Endothelial cell of umbilical vein (primary cell): ENCODE measurements at regions not wholly inside any gene's neighbourhood (a gene's known extent, or its start where the extent isn't known, plus 50 kb on each side); places are given as distances from the start of the nearest gene placed in this dataset.

Experiments
- EZH2 ChIP-seq: IDR thresholded peaks from 2 replicates; pipeline ENCODE4 v1.6.1; 2012; ENCODE audit warnings: borderline replicate concordance, low read depth, mild to moderate bottlenecking, moderate library complexity, low read length, inconsistent platforms; ENCODE audit not compliant: severe bottlenecking
- FOS ChIP-seq: IDR thresholded peaks from 2 replicates; pipeline ENCODE4 v1.6.1; 2011; ENCODE audit warnings: mild to moderate bottlenecking, low read length, moderate library complexity, borderline replicate concordance; ENCODE audit not compliant: insufficient read depth
- GATA2 ChIP-seq: IDR thresholded peaks from 2 replicates; pipeline ENCODE4 v1.7.0; 2011; ENCODE audit warnings: low read depth, mild to moderate bottlenecking, moderate library complexity, mixed read lengths, low read length; ENCODE audit not compliant: insufficient read length, insufficient read depth
- JUN ChIP-seq: IDR thresholded peaks from 2 replicates; pipeline ENCODE4 v1.6.1; 2011; ENCODE audit warnings: borderline replicate concordance, low read depth; ENCODE audit not compliant: insufficient read length, insufficient read depth
- POLR2A ChIP-seq: IDR thresholded peaks from 2 replicates; pipeline ENCODE4 v1.6.1; 2012; ENCODE audit warnings: low read depth, mild to moderate bottlenecking, control low read depth, low read length
- POLR2AphosphoS5 ChIP-seq: IDR thresholded peaks from 2 replicates; pipeline ENCODE4 v1.6.1; 2012; ENCODE audit warnings: low read depth, mild to moderate bottlenecking, control low read depth, low read length, moderate library complexity; ENCODE audit not compliant: insufficient read depth
- TF ChIP-seq, protein P1 (sequence below), 2 donors: IDR thresholded peaks; 1 replicate in 1 of 2; 2 replicates in 1 of 2; pipeline ENCODE4 v1.5.1; 2011; ENCODE audit warnings: low read length in 2 of 2, mild to moderate bottlenecking in 2 of 2, moderate library complexity in 2 of 2, control low read depth in 1 of 2, inconsistent platforms in 1 of 2, low read depth in 1 of 2; ENCODE audit not compliant: insufficient read depth in 1 of 2; ENCODE audit errors: extremely low read depth in 1 of 2
- TF ChIP-seq, protein P2 (sequence below): IDR thresholded peaks from 2 replicates; pipeline ENCODE4 v1.6.1; 2011; ENCODE audit not compliant: insufficient read depth, insufficient read length

DNA sequence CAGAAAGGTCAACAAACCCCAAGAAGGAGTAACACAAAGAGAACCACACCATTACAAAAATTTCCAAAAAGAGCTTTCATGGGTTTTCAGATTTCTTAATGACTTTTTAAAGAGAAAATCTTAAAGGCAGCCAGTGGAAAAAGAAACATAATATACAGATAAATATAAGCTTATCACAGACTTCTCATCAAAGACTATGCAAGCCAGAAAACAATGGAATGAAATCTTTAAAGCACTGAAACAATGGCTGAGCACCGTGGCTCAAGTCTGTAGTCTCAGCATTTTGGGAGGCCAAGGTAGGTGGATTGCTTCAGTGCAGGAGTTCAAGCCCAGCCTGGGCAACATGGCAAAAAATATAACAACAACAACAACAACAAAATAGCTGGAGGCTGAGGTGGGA is 237.4 kb downstream of the CYP26B1 start:
- TF ChIP-seq, protein P1, sequence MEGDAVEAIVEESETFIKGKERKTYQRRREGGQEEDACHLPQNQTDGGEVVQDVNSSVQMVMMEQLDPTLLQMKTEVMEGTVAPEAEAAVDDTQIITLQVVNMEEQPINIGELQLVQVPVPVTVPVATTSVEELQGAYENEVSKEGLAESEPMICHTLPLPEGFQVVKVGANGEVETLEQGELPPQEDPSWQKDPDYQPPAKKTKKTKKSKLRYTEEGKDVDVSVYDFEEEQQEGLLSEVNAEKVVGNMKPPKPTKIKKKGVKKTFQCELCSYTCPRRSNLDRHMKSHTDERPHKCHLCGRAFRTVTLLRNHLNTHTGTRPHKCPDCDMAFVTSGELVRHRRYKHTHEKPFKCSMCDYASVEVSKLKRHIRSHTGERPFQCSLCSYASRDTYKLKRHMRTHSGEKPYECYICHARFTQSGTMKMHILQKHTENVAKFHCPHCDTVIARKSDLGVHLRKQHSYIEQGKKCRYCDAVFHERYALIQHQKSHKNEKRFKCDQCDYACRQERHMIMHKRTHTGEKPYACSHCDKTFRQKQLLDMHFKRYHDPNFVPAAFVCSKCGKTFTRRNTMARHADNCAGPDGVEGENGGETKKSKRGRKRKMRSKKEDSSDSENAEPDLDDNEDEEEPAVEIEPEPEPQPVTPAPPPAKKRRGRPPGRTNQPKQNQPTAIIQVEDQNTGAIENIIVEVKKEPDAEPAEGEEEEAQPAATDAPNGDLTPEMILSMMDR (IDR thresholded peaks at IDR 0.05; ENCODE audit: extremely low read depth in 1 of 2, insufficient read depth in 1 of 2, low read depth in 1 of 2, low read length in 2 of 2): no peak
- no peak for TF ChIP-seq FOS
- TF ChIP-seq POLR2A: no peak
- TF ChIP-seq EZH2: no peak
- TF ChIP-seq, protein P2, sequence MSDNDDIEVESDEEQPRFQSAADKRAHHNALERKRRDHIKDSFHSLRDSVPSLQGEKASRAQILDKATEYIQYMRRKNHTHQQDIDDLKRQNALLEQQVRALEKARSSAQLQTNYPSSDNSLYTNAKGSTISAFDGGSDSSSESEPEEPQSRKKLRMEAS: no peak
- TF ChIP-seq GATA2: no peak
- TF ChIP-seq POLR2AphosphoS5: no peak
- no peak for TF ChIP-seq JUN
